ENCODE measurements at regions not wholly inside any gene's neighbourhood (a gene's known extent, or its start where the extent isn't known, plus 50 kb on each side); places are given as distances from the start of the nearest gene placed in this dataset.
A peak's percentile ranks its signal among the peaks of the same experiment; 100 is the strongest.

- DNase-seq: no peak
Measured at GRCh38 chr4:124202099-124202498, 510.4 kb downstream of the ANKRD50 start.

DNA sequence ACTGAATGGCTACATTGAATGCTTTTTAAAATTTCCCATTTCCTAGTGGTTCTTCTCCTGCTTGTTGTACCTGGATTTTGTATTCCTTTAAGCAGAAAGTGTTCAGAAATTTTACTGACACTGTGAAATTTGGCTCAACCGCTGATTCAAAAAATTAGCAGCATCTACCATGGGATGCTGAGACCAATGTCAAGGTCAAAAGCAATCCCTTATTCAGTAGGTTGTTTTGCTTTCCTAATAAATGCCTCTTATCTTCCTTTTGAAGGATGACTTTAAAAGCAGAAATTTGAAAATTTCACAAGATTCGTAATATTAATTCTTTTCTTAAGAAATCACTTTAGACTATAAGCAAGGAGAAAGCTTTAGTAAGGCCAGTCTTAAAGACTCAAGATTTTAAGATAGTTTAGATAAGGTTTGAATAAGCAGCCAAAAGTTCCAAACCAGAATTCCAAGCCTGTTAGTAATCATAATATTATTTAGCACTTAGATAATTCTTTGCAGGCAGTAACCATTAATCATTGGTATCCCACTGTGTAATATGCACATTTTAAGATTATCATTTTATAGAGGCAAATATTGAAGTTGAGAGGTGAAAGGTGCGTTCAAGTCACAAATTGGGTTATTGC, 508.8 kb downstream of the ANKRD50 start:
- DNase-seq: no peak

- DNase-seq: no peak
Measured at GRCh38 chr4:124206779-124207605, 505.5 kb downstream of the ANKRD50 start.

DNA sequence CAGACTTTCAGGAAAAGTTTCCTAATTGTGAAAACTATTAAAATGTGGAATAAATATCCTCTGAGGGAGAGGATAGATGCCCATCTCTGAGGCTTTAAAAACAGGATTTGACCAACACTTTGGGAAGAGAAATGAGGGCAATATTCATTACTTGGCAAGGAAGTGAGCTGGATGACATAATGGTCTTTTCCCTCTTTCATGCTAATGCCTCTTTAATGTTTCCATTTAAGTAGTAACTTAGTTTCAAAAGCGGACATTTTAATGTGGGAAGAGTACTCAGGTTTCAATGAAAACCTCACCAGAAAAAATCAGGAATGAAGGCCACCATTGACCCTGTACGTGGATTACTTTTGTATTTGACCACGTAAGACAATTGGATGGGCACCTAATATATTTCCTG, 503.3 kb downstream of the ANKRD50 start:
- no peak for DNase-seq

- no peak for DNase-seq
Measured at GRCh38 chr4:124209626-124210025, 502.9 kb downstream of the ANKRD50 start.

DNA sequence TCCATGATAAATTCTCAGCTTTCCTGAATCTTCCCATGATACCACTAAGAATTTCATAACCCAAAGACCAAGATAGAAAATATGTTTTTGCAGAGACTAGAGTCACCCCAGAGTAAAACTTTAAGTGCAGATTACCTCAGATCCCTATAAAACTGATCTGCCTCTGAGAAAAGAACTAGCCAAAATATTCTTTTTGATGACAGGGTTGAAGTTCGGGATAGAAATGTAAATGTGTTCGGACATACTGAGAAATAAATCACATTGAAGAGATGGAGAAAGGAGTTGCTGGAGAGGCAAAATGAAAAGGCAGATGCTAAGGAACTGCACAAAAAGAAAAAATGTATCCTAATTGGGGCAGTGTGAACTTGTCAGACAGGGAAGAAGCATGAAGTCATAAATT, 501.8 kb downstream of the ANKRD50 start:
- DNase-seq: no peak

DNA sequence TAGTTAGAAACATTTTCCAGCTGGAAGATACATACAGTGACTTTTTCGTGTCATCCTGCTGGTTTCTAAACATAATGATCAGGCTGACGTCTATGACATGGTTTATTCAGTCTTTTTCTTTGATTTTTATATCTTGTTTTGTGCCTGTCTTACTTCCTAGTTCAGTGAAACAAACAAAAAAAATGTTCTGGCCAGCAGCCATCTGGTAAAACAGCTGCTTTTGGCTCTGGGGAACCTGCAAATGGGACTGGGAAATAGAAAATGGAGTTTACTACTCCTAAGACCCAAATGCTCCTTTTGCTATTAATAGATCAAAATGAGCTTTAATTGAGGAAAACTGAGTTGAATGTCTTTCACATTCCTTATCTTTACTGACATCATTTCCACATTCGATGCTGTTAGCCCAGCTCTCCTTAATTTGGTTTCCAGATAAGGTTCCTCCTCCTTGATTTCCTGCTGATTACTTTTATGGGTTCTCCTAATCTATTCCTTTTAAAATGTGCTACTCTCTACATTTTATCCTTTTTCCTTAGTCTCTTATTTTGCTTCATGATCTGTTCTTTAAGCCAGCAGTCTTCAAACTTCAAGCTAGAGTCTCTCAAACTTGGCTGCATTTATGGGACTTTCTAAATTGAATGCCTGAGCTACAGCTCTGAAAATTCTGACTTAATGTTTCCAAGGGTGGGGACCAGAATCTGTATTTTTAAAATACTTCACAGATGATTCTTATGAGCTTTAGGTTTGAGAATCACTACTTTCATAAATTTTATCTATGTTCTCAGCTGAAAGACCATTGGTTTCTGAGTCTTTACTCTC, 499.5 kb downstream of the ANKRD50 start:
- no peak for DNase-seq

GRCh38 chr4:124219389-124219788, 493.1 kb downstream of the ANKRD50 start:
- no peak for DNase-seq

- no peak for DNase-seq
Measured at GRCh38 chr4:124224256-124224655, 488.3 kb downstream of the ANKRD50 start.

DNA sequence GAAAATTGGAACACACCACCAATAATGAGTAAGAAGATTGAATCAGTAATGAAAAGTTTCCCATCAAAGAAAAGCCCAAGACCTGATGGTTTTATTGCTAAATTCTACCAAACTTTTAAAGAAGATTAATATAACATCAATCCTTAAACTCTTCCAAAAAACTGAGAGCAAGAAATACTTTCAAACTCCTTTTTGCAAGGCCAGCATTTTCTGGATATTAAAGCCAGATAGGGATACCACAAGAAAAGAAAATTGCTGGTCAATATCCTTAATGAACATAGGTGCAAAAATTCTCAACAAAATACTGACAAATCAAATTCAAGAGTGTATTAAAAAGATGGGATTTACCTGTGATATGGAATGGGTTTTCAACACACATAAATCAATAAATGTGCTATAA, 484.6 kb downstream of the ANKRD50 start:
- no peak for DNase-seq

DNA sequence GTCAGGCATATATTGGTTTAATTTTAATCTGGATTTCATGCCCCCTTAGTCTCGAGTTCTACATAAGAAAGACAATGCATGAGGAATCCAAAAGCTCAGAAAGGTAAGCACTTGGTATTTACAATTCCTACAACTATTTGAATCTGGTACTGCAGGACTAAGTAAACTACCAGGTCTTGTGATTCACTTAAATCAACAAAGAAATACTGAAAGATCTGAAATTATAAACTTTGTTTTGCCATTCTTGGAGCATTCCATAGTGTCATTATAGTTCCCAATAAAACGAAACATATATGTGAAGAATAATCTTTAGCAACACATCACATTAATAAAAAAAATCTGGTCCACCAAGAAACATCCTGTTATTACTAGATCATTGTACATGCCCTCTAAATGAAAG, 482.3 kb downstream of the ANKRD50 start:
- no peak for DNase-seq

DNA sequence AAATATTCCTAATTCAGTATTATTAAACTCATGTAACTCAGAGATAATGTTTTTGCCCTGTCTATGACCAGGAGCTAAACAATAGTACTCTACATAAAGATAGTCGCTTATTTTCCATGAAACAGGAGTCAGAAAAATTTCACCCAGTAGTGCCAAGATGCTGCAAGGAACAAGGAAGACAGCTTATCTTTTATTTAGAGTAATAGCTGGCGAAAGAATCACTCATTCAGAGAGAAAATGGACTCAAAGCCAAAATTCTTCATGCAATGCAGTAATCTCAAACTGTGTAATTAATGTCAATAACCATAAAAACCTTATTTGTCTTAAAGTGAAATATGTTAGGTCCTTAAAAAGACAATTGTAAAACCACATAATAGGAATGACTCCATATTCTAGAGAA, 477.8 kb downstream of the ANKRD50 start:
- DNase-seq: no peak

DNA sequence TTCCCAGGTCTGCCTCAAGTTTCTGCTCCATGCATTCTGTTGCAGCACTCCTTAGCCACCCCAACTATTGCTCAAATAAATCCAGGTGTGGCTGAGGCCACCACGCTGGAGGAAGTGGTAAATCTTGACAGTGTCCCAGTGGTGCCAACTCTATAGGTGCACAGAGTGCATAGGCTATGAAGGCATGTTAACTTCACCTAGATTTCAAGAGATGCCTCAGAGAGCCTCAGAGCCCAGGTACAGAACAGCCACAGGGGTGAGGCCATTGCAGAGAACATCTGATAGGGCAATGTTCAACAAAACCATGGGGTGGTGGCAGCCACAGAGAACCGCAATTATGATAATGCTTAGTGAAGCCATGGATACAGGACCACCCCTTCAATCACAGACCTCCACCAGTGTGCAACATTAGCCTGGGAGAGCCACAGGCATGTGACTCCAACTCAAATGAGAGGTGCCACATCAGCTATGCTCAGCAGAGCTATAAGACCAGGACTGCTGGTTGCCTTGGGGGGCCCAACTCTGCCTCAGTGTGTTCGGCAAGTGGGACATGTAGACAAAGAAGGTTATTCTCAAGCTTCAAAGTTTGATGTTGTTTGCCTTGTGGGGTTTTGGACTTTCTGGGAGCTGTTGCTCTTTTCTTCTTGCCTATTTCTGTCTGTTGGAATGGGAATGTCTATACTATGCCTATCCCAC, 468.7 kb downstream of the ANKRD50 start:
- no peak for DNase-seq

- no peak for DNase-seq
Measured at GRCh38 chr4:124253080-124253479, 459.5 kb downstream of the ANKRD50 start.

- DNase-seq: peak; percentile 26
Measured at GRCh38 chr4:124262211-124263179, 450.0 kb downstream of the ANKRD50 start.

- DNase-seq: no peak
Measured at GRCh38 chr4:124265701-124266100, 446.8 kb downstream of the ANKRD50 start.

DNA sequence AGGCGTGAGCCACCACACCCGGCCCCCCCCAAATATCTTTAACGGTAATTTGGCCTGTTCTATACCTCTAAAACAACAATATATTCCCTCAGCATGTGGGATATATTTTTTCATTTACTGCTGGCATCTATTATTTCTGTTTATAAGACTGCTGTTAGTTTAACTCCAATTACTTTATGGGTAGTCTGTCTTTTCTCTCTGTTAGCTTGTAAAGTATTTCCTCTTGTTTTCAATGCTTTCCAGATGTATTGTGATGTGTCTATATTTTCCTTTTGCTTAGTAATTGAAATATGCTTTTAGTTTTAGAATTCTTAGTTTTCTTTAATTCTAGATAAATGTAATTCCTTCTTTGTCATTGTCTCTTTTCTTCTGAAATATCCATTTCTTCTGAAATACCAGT, 445.8 kb downstream of the ANKRD50 start:
- no peak for DNase-seq

GRCh38 chr4:124276461-124276860, 436.1 kb downstream of the ANKRD50 start:
- DNase-seq: no peak

GRCh38 chr4:124277691-124278090, 434.8 kb downstream of the ANKRD50 start:
- no peak for DNase-seq

- no peak for DNase-seq
Measured at GRCh38 chr4:124278477-124278876, 434.1 kb downstream of the ANKRD50 start.

DNA sequence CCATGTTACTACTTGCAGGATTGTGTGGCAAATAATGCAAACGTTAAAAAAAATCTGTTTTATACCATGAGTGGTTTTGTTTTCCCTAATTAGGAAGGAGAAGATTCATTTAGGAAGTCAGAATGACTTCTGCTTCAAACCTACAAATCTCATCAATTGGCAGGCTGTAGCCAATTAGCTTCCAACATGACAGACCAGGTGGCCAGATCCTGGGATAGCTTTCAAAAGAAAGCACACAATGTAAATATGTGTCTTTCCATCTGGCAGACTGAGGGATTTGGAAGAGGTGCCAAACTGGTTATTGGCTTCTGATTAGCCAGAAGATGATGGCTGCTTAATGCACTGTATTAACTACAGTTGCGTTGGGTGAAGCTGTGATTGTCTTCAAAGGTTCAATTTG, 432.8 kb downstream of the ANKRD50 start:
- DNase-seq: no peak

Measured in CD4-positive, alpha-beta T cell treated with Interleukin-17A for 1 hour (primary cell).